COLO829 (cell line): ENCODE measurements at regions not wholly inside any gene's neighbourhood (a gene's known extent, or its start where the extent isn't known, plus 50 kb on each side); places are given as distances from the start of the nearest gene placed in this dataset.
A peak's percentile ranks its signal among the peaks of the same experiment; 100 is the strongest.
"Not testable (repeated sequence)": the region's sequence is repeated elsewhere in the genome, so short reads cannot be mapped to it uniquely, and the experiment has no call there.

Experiments used
- DNase-seq: peaks from one replicate; pipeline ENCODE4 v3.0.0; 2012; ENCODE audit warnings: low spot score

- DNase-seq, result no peak
These were observed 552.6 kb upstream of the GJE1 start for GRCh38 chr6:141580131-141580530.

- DNase-seq, result no peak
These were observed 556.0 kb upstream of the GJE1 start for GRCh38 chr6:141576751-141577150.

- peak; percentile 53 for DNase-seq
These were observed 569.6 kb upstream of the GJE1 start for GRCh38 chr6:141562851-141563763.

- no peak for DNase-seq
These were observed 570.4 kb upstream of the GJE1 start for GRCh38 chr6:141562186-141562811.

- no peak for DNase-seq
These were observed 571.6 kb upstream of the GJE1 start for GRCh38 chr6:141561154-141561553.

- DNase-seq, result no peak
These were observed 580.3 kb upstream of the GJE1 start for GRCh38 chr6:141552463-141552862.

GRCh38 chr6:141552031-141552430, 580.7 kb upstream of the GJE1 start:
- no peak for DNase-seq

- no peak for DNase-seq
These were observed 581.4 kb upstream of the GJE1 start for GRCh38 chr6:141551318-141551717.

- DNase-seq, result no peak
These were observed 582.3 kb upstream of the GJE1 start for GRCh38 chr6:141550471-141550870.

- DNase-seq, result no peak
These were observed 583.8 kb upstream of the GJE1 start for GRCh38 chr6:141548966-141549365.

- no peak for DNase-seq
These were observed 591.0 kb upstream of the GJE1 start for GRCh38 chr6:141541581-141542324.

GRCh38 chr6:141540207-141540606, 592.5 kb upstream of the GJE1 start:
- DNase-seq, result no peak

GRCh38 chr6:141539617-141540016, 593.1 kb upstream of the GJE1 start:
- DNase-seq, result no peak

- DNase-seq, result no peak
These were observed 600.5 kb upstream of the GJE1 start for GRCh38 chr6:141532211-141532610.

GRCh38 chr6:141531040-141531439, 601.7 kb upstream of the GJE1 start:
- no peak for DNase-seq

- DNase-seq, result no peak
These were observed 604.1 kb upstream of the GJE1 start for GRCh38 chr6:141528596-141528995.

GRCh38 chr6:141526985-141527384, 605.7 kb upstream of the GJE1 start:
- no peak for DNase-seq

- DNase-seq, result no peak
These were observed 611.3 kb upstream of the GJE1 start for GRCh38 chr6:141521440-141521839.

- no peak for DNase-seq
These were observed 618.9 kb upstream of the GJE1 start for GRCh38 chr6:141513830-141514229.

- DNase-seq, result no peak
These were observed 621.9 kb upstream of the GJE1 start for GRCh38 chr6:141510803-141511202.

GRCh38 chr6:141506062-141506461, 626.7 kb upstream of the GJE1 start:
- DNase-seq, result not testable (repeated sequence)

GRCh38 chr6:141504318-141504717, 628.4 kb upstream of the GJE1 start:
- not testable (repeated sequence) for DNase-seq

GRCh38 chr6:141501616-141502015, 631.1 kb upstream of the GJE1 start:
- no peak for DNase-seq
